HT-29 (cell line): ENCODE measurements at regions not wholly inside any gene's neighbourhood (a gene's known extent, or its start where the extent isn't known, plus 50 kb on each side); places are given as distances from the start of the nearest gene placed in this dataset.
"Not testable (repeated sequence)": the region's sequence is repeated elsewhere in the genome, so short reads cannot be mapped to it uniquely, and the experiment has no call there.

Source experiments
- DNase-seq: peaks from one replicate; pipeline ENCODE4 v3.0.0-alpha.2; 2015; ENCODE audit warnings: low spot score

DNA sequence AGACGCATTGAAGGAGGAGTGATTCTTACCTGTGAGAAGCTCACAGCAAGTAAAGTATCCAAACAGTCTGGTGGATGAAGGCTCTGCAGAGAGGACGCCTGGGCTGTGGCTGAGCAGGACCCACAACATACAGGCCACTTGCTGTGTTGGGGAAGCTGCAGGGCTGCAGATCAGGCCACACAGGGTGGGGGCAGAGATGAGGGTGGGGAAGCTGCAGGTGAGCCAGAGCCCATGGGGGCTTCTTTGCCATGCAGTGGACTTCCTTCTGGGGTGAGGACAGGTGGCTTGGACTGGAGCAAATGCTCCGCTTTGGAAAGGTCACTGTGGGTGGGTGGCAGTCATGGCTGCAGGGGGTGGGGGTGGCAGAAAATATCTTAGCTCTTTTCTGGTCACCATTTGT is 214.8 kb downstream of the GLRX3 start:
- DNase-seq, result no peak

DNA sequence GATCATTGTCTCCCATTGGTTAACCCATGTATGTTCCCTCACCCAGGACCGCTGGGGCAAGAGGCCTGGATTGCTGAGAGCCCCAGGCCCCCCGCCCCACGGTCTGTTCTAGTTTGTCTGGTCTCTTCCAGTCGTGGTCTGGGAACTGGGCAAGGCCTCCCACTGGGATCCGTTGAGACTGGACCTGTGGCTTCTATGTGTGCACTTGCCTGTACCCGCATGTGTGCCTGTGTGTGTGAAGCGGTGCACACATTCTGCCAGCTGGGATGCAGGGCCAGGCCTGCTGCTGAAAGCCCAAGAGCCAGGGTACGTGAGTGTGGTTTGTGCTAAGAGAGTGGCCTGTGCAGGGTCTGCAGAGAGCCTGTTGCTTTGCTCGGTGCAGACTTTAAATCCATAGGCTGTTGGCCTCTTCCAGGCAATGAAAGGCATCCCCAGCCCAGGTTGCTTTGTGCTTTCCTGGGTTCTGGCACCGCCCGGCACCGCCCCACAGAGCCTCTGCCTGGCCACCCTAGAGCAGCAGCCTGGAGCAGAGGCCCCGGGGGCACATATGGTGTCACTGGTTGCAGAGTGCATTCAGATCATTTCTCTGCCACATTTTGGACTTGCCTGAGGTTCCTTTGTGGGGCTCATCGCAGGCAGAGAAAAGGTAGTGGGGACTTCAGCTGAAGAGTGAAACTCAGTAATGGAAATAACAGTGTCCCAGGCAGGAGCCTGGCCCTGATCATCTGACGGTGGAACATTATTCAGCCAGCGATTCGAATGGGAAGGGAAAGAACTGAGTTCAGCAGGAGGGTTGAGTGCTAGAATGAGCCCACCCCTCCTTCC is 215.5 kb downstream of the GLRX3 start:
- DNase-seq, result no peak

DNA sequence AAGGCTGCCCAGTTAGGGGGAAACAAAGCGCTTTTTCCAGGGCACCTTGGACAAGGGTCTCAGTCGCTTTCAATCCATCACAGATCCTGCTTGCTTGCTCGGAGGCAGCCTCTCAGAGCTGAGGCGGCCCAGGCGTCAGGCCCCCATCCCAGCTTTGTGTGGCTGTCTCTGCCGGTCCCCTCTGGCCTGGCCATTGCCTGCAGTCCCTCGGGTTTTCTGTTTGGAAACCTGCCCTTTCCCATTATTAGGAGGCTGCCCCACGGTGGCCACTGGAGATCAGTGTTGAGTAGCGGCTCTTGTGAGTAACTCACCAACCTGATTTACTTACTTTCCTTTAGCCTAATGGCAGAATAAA is 216.1 kb downstream of the GLRX3 start:
- DNase-seq, result no peak

DNA sequence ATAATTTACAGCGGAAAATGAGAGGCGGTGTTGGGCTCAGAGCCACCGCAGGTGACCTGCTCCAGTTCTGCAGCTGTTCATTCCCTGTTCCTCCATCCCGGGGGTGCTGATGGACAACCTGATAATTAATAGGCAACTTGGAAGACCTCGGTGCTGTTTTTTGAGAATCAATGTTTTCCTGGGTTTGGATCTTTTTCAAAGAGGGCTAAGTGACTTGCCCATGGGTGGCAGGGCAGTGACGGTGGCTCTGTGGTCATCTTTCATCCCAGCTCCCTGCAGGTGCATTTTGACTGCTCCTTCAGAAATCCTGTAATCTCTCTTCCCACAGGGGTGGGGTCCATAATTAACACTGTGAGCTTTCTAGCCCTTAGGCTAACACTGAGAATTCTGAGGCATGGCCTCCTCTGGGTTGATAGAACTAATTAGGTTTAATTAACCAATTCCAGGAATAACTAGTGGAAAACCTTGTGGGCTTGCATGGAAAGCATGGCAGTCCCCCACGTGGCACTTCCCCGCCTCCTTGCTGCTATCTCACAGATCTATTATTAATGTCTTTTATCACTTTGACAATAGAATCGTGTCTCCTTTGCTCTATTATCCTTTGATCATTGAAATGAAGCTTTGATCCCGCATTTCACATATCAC is 217.9 kb downstream of the GLRX3 start:
- DNase-seq, result no peak

DNA sequence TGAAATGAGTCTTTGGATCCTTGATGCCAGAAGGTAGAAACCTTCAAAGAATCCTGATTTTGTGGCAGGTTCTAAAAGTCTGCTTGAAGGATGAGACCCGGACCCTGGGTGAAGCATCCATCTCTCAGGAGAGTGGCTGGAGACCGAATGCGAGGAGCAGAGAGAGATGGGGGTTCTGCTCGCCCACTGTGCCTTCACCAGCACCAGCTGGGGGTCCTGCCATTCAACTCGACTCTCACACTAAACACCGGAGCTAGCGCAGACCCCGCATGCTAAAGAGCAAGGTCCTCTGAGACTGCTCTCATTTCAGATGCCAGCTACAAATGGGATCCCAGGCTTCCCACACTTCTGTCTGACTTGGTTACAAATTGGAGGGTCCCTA is 218.4 kb downstream of the GLRX3 start:
- no peak for DNase-seq

DNA sequence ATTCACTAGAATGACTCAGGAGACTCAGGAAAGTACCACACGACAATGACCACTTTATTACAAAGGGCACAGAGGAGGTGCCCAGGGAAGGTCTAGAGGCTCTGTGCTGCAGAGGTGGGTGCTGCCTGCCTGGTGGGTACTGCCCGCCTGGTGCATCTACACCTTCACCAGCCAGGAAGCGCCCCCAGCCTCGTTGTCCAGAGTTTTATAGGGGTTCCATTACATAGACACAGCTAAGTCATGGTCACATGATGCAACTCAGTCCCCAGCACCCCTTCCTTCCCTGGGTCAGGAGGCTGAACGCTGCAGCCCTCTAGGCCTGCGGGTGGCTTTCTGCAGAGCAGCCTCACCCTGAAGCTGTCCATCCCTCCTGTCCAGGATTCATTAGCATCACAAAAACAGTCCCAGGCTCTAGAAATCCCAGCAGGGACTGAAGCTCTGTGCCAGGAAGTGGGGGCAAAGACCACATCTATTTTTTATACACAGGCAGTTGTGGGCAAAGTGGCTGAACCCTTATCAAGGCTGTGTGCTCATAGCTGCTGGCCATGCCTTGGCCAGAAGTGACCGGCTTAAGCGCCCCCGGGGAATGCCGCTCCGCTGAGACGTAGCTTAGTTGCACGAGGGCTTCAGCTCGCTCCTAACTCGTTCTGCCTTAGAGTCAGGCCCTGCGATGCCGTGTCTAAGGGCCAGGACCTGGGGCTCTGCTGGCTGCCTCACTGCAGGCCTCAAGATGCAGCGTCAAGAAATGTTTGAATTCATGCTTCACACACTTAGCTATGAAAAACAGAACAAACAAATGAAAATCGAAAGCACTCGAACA is 219.0 kb downstream of the GLRX3 start:
- DNase-seq, result no peak

DNA sequence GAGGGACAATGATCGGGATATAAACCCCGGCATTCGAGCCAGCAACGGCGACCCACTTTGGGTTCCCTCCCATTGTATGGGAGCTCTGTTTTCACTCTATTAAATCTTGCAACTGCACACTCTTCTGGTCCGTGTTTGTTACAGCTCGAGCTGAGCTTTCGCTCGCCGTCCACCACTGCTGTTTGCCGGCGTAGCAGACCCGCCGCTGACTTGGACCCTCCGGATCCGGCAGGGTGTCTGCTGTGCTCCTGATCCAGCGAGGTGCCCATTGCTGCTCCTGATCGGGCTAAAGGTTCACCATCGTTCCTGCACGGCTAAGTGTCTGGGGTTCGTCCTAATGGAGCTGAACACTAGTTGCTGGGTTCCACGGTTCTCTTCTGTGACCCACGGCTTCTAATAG is 220.2 kb downstream of the GLRX3 start:
- not testable (repeated sequence) for DNase-seq

DNA sequence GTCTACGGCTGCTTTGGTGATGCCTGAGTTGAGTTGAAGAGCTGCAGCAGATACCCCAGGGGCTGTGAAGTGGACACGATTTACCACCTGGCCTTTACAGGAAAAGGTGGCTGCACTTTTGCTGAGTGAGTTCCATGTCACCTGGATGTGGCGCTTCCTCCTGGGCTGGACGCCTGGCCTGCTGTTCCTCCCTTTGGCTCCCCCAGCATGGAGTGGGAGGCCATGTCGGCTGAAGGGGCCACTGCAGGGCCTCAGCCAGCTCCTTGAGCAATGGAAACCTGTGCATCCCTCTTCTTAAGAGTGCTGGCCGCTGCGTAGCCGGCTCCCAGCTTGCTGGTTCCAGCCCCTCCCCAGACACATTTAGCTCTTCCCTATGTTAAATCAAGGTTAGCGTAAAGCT is 221.0 kb downstream of the GLRX3 start:
- DNase-seq, result no peak

DNA sequence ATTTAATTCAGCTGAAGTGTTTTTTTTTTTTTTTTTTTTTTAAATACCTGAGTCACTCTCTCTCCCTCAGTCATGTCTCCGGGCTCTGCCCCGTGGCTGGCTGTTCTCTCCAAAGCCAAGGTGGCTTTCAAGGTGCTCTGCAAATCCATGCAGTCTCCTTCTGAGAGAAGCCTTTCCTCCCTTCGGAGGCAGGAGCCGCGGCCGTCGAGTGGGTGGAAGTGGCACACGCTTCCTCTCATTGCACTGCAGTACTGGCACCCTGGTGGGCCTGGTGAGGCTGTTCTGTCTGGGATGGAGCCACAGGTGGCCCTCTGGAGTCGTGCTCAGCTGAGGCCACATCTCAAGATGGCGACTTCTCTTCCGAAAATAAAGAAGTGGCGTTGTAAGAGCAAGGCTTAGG is 221.8 kb downstream of the GLRX3 start:
- DNase-seq, result no peak

DNA sequence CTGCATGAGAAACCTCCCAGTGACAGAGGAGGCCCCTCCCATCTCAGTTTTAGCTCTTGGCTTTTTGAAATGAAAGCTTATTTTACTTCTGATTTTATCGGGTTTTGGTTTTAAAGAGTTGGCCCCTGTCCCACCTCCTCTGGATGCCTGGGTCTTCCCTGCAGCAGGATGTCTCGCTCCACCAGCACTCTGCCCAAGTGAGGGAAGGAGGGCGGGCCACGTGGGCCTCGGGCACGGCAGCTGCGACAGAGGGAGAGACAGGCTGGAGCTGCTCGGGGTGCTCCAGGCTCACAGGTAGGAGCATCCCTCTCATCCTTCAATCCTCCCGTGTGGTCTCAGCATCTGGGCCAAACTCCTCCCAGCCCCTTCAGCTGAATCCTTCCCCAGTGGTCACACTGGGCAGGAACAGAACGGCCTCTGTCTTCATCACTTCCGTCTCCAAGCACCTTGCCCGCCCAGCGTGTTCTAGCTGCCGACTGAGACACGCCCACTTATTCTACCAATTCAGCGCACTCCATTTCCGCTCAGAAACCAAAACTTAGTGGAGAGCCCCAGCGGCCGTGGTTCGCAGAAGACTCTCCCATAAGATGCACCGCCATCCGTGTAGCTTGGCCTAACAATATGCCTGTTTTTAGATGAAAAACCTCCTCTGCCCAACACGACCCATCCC is 222.9 kb downstream of the GLRX3 start:
- no peak for DNase-seq

DNA sequence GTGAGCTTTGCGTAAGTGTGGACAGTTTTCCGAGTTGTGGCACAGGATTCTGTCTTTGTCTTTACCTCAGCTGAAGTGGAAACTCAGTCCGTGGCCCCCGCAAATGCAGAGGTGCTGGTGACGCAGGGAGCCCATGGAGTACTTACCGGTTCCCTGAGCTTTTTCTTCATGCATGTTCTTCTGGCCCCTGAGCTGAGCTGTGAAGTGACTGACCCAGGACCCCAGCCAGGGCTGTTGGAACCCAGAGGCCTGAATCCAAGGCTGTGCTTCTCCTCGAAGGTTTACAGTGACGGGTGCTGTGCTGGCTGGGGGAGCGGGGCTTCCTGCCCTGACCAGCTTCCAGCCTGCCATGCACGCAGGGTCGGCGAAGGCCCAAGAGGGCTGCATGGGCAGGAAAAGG is 223.5 kb downstream of the GLRX3 start:
- DNase-seq, result no peak

DNA sequence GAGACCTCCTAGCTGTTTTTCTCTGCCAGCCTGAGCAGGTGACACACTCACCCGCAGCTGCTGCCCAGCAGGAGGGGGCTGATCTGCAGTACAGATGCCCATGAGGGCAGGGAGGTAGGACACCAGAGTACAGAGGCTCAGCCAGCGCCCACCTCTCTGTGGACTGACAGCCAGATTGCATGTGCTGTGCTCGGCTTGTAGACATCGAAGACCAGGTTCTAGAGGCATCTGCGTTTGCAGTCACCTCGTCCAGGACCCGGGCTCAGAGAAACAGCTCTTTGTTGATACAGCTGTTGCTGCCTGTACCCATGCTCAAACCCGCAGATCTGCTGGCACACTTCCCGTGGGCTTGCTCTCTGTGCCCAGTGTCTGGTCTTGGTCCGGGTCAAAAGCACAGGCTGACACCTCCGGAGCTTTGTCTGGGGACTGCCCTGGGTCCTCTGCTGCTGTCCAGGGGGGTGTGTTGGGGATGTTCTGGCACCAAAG is 224.7 kb downstream of the GLRX3 start:
- no peak for DNase-seq

DNA sequence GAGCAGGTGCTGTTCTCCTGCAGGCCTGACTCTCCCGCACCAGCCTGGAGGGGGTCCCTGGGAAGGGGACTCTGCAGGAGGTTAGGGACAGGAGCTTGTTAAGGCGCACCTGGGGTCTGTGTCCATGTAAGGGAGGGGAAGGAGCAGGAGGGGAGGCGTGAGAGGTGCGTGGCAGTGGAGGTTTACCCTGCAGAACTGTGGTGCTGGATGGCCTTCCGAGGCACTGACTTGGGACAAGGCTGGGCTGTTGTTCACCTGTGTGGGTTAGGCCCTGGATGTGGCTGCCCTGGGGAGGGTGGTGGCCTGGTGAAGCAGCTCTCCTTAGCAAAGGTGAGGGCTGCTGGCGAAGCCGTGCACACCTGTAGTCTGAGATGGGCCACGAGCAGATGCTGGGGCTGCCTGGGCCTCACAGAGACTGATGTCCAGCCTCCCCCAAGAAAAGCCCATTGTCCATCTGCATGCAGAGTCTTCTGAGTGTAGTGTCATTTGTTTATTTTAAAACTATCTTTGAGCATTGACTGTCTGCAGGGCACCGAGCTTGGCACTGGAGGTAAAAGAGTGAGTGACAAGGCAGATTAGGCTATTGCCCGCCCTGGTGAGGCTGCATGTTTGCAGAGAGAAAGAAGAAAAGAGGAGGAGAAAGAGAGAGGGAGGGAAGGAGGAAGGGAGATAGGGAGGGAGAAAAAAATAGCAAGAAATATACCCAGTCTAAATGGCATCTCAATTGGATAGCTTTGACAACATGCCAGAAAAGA is 225.3 kb downstream of the GLRX3 start:
- no peak for DNase-seq

DNA sequence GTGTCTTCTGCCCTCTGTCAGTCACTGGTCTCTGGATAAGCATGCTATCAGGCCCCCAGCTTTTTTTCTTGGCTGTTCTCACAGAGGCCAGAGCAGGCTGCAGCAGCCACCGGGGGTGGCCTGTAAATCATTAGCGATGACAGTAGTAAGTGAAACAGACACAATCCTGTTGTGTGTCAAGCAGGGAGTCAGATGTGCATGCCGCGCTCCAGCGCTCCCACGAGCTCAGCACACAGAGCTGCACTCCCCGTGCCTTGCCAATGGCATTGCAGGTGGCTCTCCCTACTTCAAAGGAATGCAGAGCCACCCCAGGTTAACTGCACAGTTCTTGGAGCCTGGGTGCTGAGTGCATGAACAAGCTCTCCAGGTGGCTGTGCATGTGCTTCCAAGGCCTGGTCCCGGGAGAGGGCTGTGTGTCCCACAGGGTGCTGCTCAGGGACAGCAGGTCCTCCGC is 226.1 kb downstream of the GLRX3 start:
- no peak for DNase-seq

DNA sequence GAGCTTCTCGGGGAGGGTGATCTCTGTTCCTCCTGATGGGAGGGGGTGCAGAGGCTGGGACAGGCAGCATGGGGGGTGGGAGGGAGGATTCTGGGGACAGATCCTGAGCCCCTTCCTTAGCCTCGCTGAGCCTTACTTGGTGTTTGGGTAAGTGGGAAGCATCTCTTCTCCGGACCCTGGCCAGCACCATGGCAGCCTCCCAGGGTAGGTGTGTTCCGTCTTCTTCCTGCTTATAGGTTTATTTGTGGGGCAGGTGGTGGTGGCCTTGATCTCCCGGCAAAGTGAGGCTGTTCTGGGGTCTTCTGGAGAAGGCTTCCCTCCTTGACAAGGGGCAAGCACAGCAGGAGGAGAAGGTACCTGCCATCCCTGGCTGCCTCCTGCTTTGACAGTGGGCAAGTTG is 226.9 kb downstream of the GLRX3 start:
- no peak for DNase-seq

DNA sequence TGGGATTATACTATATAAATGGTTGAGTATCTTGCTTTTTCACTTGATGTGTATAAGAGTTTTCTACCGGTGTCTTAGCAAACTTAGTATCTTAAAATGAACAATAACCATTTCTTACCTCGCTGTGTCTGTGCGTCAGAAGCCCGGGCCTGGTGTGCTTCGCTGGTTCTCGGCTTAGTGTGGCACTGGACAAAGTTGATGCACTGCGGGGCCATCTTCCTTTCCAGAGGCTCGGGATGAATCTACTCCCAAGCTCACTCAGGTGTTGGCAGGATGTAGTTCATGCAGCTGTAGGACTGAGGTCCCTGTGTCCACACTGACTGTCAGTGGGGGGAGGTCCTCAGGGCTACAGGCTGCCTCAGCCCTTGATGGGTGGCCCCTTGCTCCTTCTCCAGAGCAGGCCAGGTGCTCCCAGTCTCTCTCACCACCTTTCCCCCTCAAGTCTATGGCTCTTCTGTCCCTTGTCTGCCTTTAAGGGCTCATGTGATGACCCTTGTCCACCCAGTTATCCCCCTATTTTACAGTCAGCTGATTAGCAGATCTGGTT is 227.8 kb downstream of the GLRX3 start:
- no peak for DNase-seq

DNA sequence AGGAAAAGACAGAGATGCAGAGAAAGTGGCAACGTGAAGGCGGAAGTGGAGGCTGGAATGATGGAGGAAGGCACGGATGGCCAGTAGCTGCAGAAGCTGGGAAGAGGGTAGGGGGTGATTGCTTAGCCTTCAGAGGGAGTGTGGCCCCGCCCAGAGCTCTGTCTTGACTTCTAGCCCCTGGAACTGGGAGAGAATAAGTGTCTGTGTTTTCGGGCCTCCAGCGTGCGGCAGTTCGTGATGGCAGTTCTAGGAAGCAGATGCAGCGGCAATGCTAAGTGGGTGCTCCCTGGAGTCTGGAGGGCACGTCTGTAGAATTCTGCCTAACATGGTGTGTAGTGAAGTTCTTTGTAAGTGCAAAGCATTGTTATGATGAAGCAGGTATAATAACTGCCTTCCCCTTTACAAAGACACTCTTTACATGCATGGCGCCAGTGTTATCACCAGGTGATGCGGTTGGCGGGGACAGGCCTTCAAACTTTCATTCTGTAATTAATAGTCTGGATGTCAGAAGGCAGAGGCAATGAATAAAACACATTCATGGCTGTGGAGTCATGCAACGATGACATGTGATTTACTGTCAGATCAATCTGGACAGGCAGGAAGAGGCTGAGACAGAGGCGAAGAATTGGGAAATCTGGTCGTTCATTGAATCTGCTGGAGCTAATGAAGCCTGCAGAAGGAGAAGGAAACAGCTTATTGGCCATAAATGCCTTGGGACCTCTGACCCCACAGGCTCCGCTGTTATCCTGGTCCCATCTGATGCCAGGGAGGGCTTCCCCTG is 228.6 kb downstream of the GLRX3 start:
- no peak for DNase-seq

DNA sequence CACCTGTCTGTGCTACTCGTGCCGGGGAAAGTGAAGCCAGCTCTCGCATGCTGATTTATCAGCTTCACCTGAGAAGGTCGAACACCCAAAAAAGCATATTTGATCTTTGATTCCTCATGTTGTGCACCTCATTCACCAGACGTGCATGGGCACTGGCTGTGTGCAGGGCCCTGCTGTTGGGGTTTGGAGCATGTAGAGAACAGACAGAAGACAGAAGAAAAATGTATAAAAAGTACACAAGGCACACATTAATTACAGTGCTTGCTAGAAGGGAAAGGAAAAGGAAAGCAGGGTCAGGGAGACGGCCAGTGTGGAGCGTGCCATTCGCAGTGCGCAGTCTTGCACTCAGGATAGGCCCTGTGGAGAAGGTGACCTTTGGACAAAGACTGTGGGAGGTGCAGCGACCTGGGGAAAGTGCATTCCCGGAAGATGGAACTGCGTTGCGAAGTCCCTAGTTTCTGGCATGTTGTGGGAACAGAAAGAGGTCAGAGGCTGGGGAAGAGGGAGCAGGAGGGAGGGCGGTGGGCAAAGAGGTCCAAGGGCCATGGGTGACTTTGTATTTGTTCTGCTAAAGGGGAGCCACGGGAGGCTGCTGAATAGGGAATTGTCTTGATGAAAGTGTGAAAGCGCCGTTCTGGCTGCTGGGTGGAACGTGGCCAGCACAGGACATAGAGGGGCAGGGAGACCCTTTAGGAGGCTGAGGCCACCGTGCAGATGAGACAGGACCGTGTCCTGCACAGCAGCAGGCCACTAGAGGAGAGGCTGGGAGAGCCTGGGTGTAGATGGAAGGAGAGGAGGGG is 232.8 kb downstream of the GLRX3 start:
- no peak for DNase-seq
